ENCODE measurements at regions not wholly inside any gene's neighbourhood (a gene's known extent, or its start where the extent isn't known, plus 50 kb on each side); places are given as distances from the start of the nearest gene placed in this dataset.

DNA sequence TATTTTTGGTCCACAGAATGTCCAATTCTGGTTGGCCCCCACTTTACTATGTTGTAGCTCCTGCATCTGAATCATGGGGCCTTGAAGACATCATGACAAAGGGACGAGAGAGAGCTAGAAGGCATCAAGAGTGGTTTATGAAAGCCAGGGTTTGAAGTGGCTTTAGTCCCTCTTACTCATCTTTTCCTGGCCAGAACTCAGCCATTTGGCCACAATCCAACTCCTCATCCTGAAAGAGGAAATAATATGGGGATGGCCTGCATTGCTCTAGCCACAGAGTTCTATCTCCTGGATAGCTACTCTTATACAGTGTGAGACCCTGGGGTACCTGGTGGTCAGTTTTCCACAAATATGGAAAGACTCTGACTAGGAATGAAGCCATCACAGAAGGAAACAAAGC, 418.9 kb downstream of the XPNPEP1 start:
- no peak for DNase-seq (ENCODE audit: low read depth in 2 of 2)

DNA sequence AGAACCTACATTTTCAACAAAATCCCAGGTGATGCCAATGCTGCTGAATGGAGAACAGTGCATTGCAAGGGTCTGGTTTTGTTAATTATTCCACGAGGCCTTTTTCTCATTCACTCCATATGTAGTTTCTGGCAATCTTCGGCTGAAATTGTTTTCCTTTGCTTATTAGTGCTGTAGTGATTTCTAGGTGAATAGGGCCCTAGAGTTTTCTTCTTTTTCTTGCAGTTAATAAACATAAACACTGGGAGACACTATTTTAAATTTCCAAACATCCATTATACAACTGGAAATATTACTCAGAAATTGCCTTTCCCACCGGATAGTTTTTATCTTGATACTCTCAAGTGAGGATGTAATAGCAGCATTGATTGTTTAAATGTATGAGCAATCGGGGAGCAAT, 435.6 kb downstream of the XPNPEP1 start:
- no peak for DNase-seq (ENCODE audit: low read depth in 2 of 2)

DNA sequence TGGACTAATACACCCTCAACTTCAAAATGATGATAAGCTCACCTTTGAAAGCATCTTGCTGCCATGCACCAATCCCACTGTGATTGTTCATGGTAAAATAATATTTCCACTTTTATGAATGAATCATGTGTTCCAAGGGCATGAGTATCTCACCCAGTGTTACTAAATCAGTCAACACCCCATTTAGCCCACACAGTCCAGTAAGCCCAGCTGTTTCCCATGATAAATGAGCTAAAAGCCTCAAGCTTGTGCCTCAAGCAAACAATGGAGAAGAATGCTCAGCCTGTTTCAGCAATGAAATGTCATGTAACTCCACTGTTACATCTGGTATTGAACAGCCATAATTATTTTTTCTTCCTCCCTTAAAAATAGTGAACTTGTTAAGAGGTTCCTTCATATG, 442.5 kb downstream of the XPNPEP1 start:
- DNase-seq (ENCODE audit: low read depth in 2 of 2), result no peak

DNA sequence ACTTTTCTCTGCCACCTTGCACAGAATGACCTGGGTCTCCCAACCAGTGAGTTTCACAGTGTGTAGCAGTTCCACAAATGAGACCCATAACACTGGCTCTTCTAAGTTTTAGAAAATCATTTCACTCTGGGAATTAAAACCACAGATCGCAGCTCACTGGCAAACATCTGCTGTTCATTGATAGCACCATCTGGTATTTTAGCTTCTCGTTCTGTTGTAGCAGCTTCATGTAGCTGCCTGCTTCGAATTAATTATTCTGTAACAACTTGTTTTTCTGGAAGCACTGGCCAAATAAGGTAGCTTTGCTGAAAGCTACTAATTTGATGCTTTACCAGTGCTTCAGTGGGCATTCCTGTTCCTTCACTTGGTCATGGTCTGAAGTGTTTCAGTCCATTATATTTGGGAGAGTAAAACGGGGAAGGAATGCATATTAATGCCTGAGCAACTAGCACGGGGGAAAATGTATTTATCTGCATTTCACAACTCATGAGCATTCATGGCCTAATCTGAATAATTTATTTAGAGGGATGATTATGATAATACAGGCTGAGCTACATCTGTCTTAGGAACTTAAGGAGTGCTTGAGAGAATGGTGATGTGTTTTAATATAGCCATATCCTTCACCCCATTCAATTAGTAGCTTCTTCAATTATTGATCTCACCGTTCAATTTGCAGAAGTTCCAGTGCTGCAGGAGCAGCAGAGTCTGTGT, 447.4 kb downstream of the XPNPEP1 start:
- DNase-seq (ENCODE audit: low read depth in 2 of 2), result no peak

DNA sequence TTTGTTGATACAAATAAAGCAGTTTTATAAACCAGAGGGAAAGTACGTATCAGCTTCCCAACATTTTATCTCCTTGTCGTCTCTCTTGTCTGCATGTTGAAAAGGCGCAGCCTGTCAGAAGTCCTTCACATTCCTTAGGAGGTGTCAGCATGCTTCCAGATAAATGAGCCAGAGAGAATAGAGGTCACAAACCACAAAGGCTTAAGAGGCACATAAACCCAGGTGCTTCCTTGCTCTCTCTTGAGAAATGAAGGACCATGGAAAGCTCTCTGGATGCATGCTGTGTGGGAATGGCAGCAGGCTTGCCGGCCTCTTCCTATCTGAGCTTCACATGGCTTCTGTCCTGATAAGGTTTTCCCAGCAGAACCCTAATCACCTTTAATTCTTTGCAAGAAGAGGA, 448.5 kb downstream of the XPNPEP1 start:
- DNase-seq (ENCODE audit: low read depth in 2 of 2), result no peak

DNA sequence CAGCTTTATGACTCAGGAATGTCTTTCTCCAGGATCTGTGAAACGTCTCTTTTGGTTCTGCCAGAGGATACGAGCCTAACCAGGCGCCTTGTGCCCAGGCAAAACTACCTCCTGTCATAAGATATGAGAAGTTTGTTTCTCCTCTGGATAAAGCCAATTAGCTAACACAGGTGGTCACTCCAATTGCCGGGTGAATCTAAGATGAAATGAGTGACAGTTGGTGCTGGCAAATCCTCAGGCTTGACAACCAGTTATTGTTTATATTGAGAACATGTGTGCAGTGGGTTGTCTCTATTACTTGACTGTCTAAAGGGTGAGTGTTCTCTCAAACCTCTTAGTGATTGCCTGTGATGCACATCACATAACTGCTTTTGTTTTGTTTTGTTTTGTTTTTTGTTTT, 449.1 kb downstream of the XPNPEP1 start:
- no peak for DNase-seq (ENCODE audit: low read depth in 2 of 2)

DNA sequence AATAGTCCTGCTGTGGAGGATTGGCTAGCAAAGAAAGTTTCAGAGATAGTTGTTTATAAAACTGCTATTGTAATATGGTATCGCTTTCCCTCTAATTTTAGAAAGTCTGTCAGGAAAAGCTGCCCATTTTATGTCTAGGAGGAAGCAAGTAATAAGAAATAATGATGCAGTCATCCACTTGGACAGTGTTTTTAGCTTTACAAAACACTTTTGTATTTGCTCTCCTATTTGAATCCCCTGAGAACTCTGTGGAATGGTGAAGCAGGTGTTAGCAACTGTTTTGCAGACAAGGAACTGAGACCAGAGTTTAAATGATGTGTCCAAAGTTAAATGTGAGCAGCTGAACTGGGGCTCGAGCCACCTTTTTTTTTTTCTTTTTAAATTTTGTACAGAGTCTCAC, 455.8 kb downstream of the XPNPEP1 start:
- DNase-seq (ENCODE audit: low read depth in 2 of 2), result no peak

DNA sequence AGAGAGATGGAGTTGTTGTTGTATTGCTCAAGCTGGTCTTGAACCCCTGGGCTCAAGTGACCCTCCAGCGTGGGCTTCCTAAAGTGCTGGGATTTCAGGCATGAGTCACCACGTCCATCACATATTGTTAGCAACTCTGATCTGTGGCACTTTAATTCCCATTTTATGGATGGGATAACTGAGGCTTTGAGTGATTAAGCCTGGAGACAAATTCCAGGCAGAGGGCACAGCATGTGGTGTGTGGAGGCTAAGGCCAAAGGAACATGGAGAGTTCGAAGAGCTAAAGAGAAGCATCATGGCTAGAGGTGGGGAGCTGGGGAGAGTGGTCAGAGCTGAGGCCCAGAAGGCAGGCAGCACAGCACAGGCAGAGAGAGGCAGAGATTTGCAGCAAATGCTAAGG, 458.4 kb downstream of the XPNPEP1 start:
- DNase-seq (ENCODE audit: low read depth in 2 of 2), result no peak

DNA sequence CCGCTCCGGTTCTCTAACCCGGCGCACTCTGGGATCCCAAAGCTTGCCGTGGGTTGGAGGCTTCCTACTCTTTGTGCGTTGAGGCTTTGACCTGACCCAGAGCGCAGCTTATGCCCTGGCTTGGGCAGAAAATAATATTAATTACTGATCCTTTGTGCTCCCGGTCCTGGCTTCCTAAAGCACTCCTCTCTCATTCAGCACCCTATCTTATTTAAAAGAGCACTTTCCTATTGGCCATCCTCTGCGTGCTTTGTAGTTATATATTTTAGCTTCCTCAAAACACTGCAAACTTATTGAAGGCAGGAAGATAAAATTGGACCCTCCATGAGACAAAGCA, 466.0 kb downstream of the XPNPEP1 start:
- DNase-seq (ENCODE audit: low read depth in 2 of 2), result no peak

DNA sequence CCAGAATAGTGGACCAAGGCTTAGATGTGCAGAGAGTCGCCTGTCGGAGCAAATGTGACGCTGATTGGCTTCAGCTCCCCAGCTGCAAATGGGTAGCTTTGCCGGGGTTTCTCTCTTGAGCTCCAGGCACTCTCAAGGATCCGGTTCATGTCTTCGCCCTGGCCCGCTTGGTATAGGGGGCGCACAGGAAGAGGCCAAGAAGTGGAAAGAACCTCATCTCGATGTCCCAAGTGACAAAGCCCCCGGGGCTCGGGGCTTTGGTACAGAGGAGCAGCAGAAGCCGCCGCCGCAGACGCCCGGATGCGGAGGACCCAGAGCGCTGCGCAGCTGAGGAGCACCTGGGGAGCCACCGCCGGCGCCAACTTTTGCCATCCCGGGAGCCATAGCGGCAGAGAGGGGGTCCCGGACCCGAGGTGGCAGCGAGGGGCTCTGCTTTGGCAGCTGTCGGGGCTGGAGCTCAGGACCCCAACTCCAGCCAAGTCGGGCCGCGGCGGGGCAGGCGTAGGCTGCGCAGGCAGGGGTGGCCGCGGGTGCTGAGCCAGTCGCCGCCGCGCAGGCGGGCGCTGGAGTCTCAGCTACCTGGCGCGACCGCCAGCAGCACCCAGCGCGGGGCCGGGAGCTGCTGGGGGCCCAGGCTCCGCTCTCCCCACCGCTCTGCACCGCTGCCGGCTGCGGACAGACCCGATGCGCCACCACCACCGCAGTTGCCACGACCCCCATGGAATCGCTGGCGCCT, 466.6 kb downstream of the XPNPEP1 start:
- DNase-seq (ENCODE audit: low read depth in 2 of 2), result no peak

DNA sequence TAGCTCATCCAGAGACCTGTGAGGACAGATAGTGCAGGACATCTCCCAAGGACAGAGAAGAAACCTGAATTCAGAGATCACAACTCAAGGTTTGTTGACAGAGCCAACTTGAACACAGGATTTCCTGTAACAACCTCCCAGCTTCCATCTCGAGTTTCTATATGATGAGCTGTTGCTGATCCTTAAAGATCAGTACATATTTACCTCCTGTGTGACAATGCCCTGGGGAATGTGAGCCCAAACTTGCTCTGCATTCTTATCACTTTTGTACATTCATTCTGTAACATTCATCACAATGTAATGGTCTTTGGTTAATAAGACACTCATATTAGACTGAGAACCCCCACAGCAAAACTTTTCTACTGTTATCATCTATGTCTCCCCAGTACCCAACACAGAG, 468.6 kb downstream of the XPNPEP1 start:
- no peak for DNase-seq (ENCODE audit: low read depth in 2 of 2)

DNA sequence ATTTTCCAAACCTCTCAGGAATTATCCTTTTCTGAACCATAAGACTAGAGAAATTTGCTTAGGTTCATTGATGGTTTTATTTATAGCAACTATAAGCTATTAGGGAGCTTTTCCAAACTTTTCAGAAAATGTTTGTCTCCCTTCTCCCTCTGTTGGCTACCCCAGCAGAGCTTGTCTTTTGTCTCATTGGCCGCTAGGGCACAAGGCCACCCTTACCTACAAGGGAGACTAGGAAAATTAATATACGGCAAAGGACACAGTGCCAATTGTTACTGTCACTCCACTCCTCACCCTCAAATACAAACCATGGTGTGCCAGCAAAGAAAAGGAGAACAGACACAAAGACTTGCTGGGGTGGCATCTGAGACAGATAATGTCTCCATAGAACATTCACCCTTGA, 471.4 kb downstream of the XPNPEP1 start:
- no peak for DNase-seq (ENCODE audit: low read depth in 2 of 2)

DNA sequence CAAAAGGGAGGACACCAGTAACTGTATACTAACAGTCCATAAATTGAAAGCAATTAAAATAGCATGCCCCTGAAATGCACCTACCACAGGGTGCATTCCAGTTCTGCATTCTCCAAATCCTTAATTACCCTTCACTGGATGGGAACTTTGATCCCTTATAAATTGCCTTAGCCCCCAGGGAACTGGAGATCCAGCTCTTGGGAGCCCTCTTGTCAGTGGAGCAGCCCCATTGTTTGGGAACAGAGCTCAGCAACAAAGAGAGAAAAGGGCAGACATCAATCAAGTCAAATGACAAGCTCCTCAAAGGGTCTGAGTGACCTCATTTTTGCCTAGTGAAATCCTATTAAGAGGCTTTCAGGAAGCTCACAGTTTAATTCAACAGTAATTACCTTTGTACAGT, 472.6 kb downstream of the XPNPEP1 start:
- DNase-seq (ENCODE audit: low read depth in 2 of 2), result no peak

DNA sequence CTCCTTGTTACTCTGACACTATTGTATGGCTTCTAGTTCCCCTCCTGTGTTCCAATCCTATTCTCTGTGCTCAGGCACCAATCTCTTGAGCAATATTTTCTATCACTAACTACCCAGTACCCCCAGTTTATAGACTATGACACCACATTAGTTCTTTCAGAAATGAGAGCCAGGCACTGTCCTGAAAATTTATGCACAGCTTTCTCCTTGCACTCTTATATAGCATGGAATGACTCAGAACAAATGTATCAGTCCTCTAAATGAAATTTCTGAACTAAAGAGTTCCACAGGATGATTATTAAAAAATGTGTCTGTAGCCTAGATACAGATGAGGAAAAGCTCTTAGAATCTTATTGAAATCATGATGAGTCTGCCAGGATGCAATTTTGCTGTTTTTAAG, 489.9 kb downstream of the XPNPEP1 start:
- DNase-seq (ENCODE audit: low read depth in 2 of 2), result no peak

DNA sequence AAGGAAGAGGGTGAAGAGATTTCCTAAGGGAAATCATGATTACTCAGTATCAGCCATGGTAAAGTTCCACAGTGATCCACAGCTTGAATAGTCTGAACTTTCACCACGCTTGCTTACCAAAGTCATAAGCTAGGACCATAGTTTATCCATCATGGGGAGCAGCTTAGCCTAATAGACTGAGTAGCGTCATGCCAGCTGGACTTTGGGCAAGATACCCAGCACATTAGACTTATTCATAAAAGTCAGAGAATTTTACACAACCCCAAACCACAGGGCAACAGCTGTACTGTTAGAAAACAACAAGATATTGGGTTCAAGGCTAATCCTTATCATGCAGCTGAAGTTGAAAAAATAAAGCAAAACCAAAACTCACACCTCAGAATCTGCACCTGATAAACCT, 491.0 kb downstream of the XPNPEP1 start:
- no peak for DNase-seq (ENCODE audit: low read depth in 2 of 2)

DNA sequence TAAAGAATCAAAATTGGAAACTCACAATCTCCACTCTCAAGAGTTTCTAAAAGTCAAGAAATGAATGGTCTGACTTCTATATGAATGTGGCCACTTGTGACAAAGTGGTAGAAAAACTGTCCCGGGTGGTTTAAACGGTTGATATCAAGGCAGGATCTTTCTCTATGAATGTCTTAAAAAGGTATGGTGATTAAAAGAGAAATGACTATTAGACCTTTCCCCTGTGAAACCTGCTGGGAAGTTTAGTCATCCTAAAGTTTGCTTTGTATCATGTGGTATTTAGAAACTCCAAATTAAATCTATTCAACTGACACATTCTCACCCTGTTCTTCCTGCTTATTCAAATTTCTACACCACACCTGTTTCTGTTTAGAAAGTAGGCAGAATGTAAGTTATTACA, 492.5 kb downstream of the XPNPEP1 start:
- no peak for DNase-seq (ENCODE audit: low read depth in 2 of 2)

DNA sequence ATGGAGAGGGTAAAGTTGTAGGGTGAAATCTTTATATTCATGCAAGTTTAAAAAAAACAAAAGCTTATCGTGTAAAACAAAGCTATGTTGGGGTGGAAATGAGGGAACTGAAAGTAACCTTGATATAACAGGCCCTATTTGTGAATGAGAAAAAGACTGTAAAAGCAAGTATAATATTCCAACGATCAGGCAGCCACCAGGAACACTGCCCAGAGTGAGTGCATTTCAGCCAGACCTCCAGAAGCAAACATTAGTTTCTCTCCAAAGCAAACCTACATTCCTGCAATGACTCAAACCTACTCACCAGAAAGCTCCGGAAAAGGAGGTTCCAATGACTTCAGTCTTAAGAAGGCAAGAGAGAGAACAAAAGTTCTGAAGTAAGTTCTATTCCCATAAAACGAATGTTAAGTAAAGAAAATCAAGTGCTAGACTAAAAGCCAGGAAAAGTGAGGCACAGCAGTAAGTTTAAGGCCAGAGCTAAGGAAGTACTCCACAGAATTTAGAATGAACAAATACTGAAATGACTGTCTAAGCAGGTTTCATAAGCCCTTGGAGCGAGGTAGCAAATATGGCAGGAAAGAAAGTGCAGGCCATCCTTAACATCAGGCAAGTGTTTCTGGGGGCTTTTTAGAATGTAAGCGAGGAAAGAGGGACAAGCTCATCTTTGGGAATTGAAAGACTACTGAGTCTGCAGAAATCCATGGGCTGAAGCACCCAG, 493.1 kb downstream of the XPNPEP1 start:
- no peak for DNase-seq (ENCODE audit: low read depth in 2 of 2)

DNA sequence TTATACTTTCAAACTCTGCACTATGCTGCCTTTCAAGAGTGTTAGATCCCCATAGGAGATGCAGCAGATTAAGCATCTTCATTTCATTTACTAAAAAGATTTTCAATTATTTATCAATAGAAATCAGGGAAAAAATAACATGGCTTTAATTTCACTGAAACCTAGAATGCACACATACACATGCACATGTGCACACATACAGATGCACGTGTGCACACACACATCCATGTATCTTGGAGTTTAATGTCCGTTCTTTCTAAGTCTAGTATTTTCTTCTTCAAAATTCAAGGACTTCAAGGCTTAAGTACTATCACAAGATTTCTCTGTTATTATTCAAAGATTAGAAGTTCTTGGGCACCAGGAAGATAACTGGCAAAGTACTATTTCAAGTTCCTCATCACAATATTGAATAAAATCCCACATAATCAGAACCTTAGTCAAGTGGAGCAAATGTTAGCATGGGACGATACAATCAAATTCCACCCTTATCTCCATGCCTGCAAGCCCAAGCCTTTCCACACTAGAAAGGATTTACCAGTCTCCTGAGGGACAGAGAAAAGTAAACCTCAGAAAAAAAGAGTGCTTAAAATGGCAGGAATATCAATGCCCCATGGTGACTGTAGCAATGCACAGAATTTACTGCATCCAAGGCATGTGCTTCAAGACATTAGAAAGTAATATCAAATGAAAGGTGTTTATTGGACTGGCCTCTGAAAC, 494.4 kb downstream of the XPNPEP1 start:
- DNase-seq (ENCODE audit: low read depth in 2 of 2), result no peak

DNA sequence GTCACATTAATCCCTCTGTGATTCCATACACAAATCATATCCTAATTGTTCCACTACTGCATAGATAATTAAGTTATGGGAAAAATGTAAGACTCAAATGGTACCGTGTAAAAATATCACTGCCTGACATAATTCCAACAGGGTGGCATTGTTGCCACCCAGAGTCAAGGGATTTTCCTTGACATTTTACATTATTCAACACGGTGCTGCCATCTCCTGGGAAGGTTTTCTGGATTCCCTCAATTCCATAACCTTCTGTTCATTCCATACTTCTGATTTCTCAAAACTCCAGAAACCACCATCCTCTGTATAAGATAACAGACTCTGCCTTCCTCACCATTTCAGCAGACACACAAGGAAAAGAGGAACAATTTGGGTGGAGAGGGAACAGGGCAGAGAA, 495.9 kb downstream of the XPNPEP1 start:
- no peak for DNase-seq (ENCODE audit: low read depth in 2 of 2)

DNA sequence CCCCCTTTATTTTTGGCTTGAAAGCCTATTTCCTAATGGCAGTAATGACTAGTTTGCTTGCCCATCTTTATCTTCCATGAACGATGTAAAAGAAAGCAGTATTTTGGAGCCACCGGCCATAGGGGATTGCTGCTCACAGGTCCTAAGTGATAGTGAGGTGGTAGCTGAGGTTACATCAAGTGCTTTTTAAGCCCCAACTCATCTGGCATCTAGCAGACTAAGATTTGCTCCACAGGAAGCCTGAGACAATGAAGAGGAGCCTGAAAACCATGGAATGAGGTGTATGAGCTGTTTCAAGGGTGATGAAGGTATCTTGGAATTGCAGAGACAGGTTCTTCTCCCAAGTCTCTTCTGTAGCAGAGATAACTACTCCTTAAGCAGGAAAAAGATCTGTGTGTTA, 496.3 kb downstream of the XPNPEP1 start:
- no peak for DNase-seq (ENCODE audit: low read depth in 2 of 2)

DNA sequence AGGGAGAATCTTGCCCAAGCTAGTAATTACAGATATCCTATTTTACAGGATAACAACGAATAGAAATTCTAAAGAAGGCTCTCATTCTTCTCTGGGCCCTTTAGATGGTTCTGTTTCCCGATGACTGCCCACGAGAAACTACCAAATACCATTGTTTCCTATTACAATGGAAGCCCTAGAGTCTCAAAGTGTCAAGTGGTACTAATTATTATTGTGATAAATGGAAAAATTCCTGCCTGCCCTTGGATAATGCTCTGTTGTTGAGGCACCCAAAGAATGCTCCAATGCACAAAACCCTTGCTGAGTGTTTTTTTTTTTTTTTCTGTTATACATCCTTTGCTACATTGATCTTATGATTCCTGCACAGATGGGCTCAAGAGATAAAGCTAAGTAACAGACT, 504.5 kb downstream of the XPNPEP1 start:
- DNase-seq (ENCODE audit: low read depth in 2 of 2), result no peak

DNA sequence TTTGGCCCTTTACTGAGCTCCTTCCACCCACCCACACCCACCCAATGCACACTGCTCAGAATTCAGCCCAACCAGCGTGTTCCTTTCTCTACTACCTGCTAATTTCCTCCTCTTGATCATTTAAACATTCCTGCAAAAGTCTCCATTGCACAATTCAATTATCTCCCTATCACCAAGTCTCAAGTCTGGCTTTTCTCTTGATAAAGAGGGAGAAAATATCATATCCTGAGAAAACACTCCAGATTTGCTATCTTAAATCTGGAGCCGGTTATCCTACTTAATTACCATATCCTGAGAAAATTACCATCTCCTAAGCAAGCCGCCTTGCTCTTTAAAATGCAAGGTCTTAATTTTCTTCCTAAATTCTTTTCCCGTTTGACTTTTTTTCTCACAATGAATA, 505.5 kb downstream of the XPNPEP1 start:
- DNase-seq (ENCODE audit: low read depth in 2 of 2), result no peak

DNA sequence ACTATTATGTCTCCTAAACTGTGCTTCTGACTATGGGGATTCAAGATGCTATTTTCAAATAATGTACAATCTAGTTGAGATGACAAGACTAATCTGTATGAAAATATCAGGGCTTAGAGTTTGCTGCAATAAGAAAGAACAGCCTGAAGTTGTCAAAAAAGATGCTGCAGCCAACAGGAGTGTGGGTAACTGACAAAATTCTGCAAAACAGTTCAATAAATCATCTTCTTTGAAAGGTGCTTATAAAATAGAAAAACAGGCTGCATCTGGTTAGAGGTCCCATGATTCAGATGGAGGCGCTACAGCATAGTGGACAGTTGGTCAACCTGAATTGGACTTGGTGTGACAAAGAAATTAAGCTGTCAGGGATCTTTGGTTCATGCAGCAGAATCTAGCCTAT, 511.0 kb downstream of the XPNPEP1 start:
- no peak for DNase-seq (ENCODE audit: low read depth in 2 of 2)
